Endothelial cell of umbilical vein (primary cell): ENCODE measurements at regions not wholly inside any gene's neighbourhood (a gene's known extent, or its start where the extent isn't known, plus 50 kb on each side); places are given as distances from the start of the nearest gene placed in this dataset.

Experiments
- EZH2 ChIP-seq: IDR thresholded peaks from 2 replicates; pipeline ENCODE4 v1.6.1; 2012; ENCODE audit warnings: borderline replicate concordance, low read depth, mild to moderate bottlenecking, moderate library complexity, low read length, inconsistent platforms; ENCODE audit not compliant: severe bottlenecking
- FOS ChIP-seq: IDR thresholded peaks from 2 replicates; pipeline ENCODE4 v1.6.1; 2011; ENCODE audit warnings: mild to moderate bottlenecking, low read length, moderate library complexity, borderline replicate concordance; ENCODE audit not compliant: insufficient read depth
- GATA2 ChIP-seq: IDR thresholded peaks from 2 replicates; pipeline ENCODE4 v1.7.0; 2011; ENCODE audit warnings: low read depth, mild to moderate bottlenecking, moderate library complexity, mixed read lengths, low read length; ENCODE audit not compliant: insufficient read length, insufficient read depth
- JUN ChIP-seq: IDR thresholded peaks from 2 replicates; pipeline ENCODE4 v1.6.1; 2011; ENCODE audit warnings: borderline replicate concordance, low read depth; ENCODE audit not compliant: insufficient read length, insufficient read depth
- MYC ChIP-seq: IDR thresholded peaks from one replicate; pipeline ENCODE4 v1.6.1; 2011; ENCODE audit warnings: mild to moderate bottlenecking, low read depth, low read length
- POLR2A ChIP-seq: IDR thresholded peaks from 2 replicates; pipeline ENCODE4 v1.6.1; 2012; ENCODE audit warnings: low read depth, mild to moderate bottlenecking, control low read depth, low read length
- POLR2AphosphoS5 ChIP-seq: IDR thresholded peaks from 2 replicates; pipeline ENCODE4 v1.6.1; 2012; ENCODE audit warnings: low read depth, mild to moderate bottlenecking, control low read depth, low read length, moderate library complexity; ENCODE audit not compliant: insufficient read depth
- TF ChIP-seq, protein P1 (sequence below), 2 donors: IDR thresholded peaks; 1 replicate in 1 of 2; 2 replicates in 1 of 2; pipeline ENCODE4 v1.5.1; 2011; ENCODE audit warnings: low read length in 2 of 2, mild to moderate bottlenecking in 2 of 2, moderate library complexity in 2 of 2, control low read depth in 1 of 2, inconsistent platforms in 1 of 2, low read depth in 1 of 2; ENCODE audit not compliant: insufficient read depth in 1 of 2; ENCODE audit errors: extremely low read depth in 1 of 2

DNA sequence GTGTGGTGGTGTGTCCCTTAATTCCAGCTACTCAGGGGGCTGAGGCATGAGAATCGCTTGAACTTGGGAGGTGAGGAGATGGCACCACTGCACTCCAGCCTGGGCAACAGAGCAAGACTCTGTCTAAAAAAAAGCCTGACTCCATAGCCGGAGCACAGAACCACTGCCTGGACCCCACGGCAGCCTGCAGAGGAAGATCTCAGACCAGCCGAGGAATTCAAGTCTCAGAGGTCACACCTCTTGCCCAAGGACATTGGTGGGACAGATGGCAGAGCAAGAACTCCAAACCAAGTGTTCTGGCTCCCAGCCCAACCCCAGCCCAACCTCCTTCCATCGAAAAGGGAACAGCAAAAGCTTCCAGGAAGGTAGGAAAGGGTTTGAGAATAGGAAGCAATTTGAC, 70.8 kb downstream of the SMIM20 start:
- TF ChIP-seq POLR2AphosphoS5, result no peak
- TF ChIP-seq, protein P1, sequence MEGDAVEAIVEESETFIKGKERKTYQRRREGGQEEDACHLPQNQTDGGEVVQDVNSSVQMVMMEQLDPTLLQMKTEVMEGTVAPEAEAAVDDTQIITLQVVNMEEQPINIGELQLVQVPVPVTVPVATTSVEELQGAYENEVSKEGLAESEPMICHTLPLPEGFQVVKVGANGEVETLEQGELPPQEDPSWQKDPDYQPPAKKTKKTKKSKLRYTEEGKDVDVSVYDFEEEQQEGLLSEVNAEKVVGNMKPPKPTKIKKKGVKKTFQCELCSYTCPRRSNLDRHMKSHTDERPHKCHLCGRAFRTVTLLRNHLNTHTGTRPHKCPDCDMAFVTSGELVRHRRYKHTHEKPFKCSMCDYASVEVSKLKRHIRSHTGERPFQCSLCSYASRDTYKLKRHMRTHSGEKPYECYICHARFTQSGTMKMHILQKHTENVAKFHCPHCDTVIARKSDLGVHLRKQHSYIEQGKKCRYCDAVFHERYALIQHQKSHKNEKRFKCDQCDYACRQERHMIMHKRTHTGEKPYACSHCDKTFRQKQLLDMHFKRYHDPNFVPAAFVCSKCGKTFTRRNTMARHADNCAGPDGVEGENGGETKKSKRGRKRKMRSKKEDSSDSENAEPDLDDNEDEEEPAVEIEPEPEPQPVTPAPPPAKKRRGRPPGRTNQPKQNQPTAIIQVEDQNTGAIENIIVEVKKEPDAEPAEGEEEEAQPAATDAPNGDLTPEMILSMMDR (IDR thresholded peaks at IDR 0.05; ENCODE audit: extremely low read depth in 1 of 2, insufficient read depth in 1 of 2, low read depth in 1 of 2, low read length in 2 of 2), result no peak
- no peak for TF ChIP-seq FOS
- no peak for TF ChIP-seq POLR2A
- no peak for TF ChIP-seq GATA2
- TF ChIP-seq MYC, result no peak
- no peak for TF ChIP-seq EZH2
- TF ChIP-seq JUN, result no peak
